MM.1S (cell line): ENCODE measurements at regions not wholly inside any gene's neighbourhood (a gene's known extent, or its start where the extent isn't known, plus 50 kb on each side); places are given as distances from the start of the nearest gene placed in this dataset.

ENCODE experiments used
- CTCF ChIP-seq: fragments of 300-600 bp; sonication (generic); IDR thresholded peaks from 2 replicates; pipeline ENCODE4 v1.5.1; 2016; ENCODE audit warnings: antibody characterized with exemption, low read length, mixed read lengths
- EZH2 ChIP-seq: fragments of 300-600 bp; sonication (generic); optimal IDR thresholded peaks from 2 replicates; pipeline ENCODE3; 2017; ENCODE audit warnings: low read depth, mild to moderate bottlenecking, antibody characterized with exemption, low read length, mixed read lengths

DNA sequence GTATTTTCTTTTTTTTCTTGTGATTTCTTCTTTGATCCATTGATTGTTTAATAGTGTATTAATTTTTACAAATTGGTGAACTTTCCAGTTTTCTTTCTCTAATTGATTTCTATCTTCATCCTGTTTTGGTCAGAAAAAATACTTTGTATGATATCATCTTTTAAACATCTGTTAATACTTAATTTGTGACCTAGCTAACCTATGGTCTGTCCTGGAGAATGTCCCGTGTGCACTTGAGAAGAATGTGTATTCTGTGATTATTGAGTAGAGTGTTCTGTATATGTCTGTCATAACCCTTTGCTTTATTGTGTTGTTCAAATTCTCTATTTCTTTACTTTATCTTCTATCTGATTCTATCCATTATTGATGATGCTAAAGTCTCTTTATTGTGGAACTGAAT, 65.8 kb upstream of the ZEB1 start:
- TF ChIP-seq CTCF (no peak), EZH2 (no peak)
